Hepatocyte (in vitro differentiated cells): ENCODE measurements at regions not wholly inside any gene's neighbourhood (a gene's known extent, or its start where the extent isn't known, plus 50 kb on each side); places are given as distances from the start of the nearest gene placed in this dataset.

ENCODE experiments used
- CTCF ChIP-seq: fragments of 200-600 bp; sonication (generic); IDR thresholded peaks from 2 replicates; pipeline ENCODE4 v1.5.1; 2016; ENCODE audit warnings: antibody characterized with exemption, mild to moderate bottlenecking; ENCODE audit not compliant: poor library complexity
- EZH2phosphoT487 ChIP-seq: fragments of 200-600 bp; sonication (generic); IDR thresholded peaks from one replicate; pipeline ENCODE4 v1.6.1; 2018; ENCODE audit warnings: antibody characterized with exemption, mild to moderate bottlenecking, low read depth, moderate library complexity; ENCODE audit not compliant: unreplicated experiment, severe bottlenecking

- no peak for TF ChIP-seq CTCF
- TF ChIP-seq EZH2phosphoT487: no peak
Measured at GRCh38 chr1:73194965-73195364, 912.6 kb upstream of the NEGR1 start.
